Mucosa of stomach (tissue), 1 donor: ENCODE measurements at regions not wholly inside any gene's neighbourhood (a gene's known extent, or its start where the extent isn't known, plus 50 kb on each side); places are given as distances from the start of the nearest gene placed in this dataset.
"Not testable (repeated sequence)": the region's sequence is repeated elsewhere in the genome, so short reads cannot be mapped to it uniquely, and the experiment has no call there.

Experiments
- H3K27me3 ChIP-seq: one replicate; pipeline ENCODE4 v1.7.0; 2013; ENCODE audit warnings: mild to moderate bottlenecking, low read length; ENCODE audit not compliant: control insufficient read depth, insufficient read depth
- H3K36me3 ChIP-seq: one replicate; pipeline ENCODE4 v1.7.0; 2013; ENCODE audit warnings: low read length; ENCODE audit not compliant: control insufficient read depth, insufficient read depth
- H3K4me1 ChIP-seq: one replicate; pipeline ENCODE4 v1.7.0; 2013; ENCODE audit warnings: mild to moderate bottlenecking, low read length; ENCODE audit not compliant: control insufficient read depth, insufficient read depth
- H3K4me3 ChIP-seq: one replicate; pipeline ENCODE4 v1.7.0; 2013; ENCODE audit warnings: low read length
- H3K9ac ChIP-seq: one replicate; pipeline ENCODE4 v1.7.0; 2013; ENCODE audit warnings: mild to moderate bottlenecking, low read length, moderate library complexity
- H3K9me3 ChIP-seq: one replicate; pipeline ENCODE4 v1.7.0; 2013; ENCODE audit warnings: mild to moderate bottlenecking, low read length, moderate library complexity; ENCODE audit not compliant: control insufficient read depth
- donor health status: Pancreatic carcinoma.

DNA sequence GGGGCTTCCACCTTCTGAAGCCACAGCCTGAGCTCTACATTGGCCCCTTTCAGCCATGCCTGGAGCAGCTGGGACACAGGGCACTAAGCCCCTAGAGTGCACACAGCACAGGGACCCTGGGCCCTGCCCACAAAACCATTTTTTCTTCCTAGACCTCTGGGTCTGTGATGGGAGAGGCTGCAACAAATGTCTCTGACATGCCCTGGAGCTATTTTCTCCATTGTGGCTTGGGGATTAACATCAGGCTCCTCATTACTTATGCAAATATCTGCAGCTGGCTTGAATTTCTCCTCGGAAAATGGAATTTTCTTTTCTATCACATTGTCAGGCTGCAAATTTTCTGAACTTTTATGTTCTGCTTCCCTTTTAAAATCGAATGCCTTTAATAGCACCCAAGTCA, 795.7 kb downstream of the LTN1 start:
- Histone ChIP-seq H3K4me3 (no peak overlapping the region), H3K27me3 (no peaks in the 10 kb centered on the region), H3K36me3 (no peaks in the 10 kb centered on the region), H3K4me1 (no peaks in the 10 kb centered on the region), H3K9me3 (peaks cover 4% of the 10 kb centered on the region), H3K9ac (no peak overlapping the region)

DNA sequence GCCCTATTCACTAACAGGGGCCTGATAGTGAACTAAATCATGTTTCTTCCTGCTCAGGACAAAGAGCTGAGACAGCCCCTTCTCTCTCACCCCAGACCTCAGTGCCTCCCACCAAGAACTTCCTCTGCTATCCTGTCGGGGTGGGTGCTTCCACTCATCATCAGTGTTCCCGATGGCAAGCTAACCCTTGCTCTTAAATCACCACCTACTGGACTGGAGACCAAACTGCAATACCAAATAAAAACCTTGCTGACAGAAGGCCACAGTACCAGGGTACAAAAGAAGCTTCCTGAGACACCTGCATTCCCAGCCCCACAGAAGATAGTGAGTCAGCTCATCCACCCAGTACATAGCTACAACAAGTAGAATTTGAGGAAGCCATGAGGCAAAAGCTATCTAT, 799.5 kb downstream of the LTN1 start:
- no peak overlapping the region for H3K4me3 ChIP-seq
- H3K9ac ChIP-seq, result no peak overlapping the region
- peaks cover 4% of the 10 kb centered on the region for H3K9me3 ChIP-seq
- no peaks in the 10 kb centered on the region for H3K36me3 ChIP-seq
- H3K4me1 ChIP-seq, result no peaks in the 10 kb centered on the region
- no peaks in the 10 kb centered on the region for H3K27me3 ChIP-seq

DNA sequence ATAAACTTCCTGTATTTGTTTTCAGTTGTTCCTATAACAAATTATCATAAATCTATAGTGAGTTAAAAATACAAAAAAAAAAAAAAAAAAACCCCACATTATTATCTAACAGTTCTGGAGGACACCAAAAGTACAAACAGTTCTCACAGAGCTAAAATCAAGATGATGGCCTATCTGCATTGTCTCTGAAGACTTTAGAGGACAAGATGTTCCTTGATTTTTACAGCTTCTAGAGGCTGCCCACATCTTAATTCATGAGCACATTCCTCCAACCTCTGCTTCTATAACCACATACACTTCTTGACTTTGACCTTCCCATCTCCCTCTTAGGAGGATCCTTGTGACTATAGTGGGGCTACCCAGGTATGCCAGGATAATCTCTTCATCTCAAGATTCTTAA, 806.1 kb downstream of the LTN1 start:
- Histone ChIP-seq H3K4me3 (no peak overlapping the region), H3K4me1 (no peaks in the 10 kb centered on the region), H3K9me3 (no peaks in the 10 kb centered on the region), H3K36me3 (no peaks in the 10 kb centered on the region), H3K9ac (no peak overlapping the region), H3K27me3 (no peaks in the 10 kb centered on the region)

DNA sequence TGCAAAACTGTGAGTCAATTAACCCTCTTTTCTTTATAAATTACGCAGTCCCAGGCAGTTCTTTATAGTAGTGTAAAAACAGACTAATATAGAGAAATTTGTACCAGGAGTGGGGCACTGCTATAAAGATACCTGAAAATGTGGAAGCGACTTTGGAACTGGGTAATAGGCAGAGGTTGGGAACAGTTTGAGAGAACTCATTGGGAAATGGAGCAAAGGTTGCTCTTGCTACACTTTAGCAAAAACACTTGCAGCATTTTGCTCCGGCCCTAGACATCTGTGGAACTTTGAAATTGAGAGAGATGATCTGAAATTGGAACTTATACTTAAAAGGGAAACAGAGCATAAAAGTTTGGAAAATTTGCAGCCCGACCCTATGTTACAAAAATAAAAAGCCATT, 810.9 kb downstream of the LTN1 start:
- no peaks in the 10 kb centered on the region for H3K36me3 ChIP-seq
- H3K9ac ChIP-seq, result no peak overlapping the region
- no peak overlapping the region for H3K4me3 ChIP-seq
- no peaks in the 10 kb centered on the region for H3K4me1 ChIP-seq
- H3K9me3 ChIP-seq, result no peaks in the 10 kb centered on the region
- H3K27me3 ChIP-seq, result no peaks in the 10 kb centered on the region

DNA sequence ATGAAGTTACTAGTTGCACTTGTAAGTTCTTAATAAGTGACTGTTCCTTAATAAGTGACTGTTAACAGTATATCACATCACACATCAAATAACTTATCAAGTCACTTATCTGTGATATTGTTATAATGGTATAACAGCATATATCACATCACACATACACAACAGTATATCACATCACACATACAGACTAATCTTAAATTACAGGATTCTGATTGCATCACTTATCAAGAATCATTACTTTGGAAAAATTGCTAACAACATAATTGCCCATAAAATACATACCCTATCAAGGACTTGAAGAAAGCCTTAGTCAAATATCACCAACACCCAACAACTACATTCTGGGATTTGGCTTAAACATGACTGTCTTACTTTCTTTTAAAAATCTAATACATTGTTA, 813.5 kb downstream of the LTN1 start:
- Histone ChIP-seq H3K27me3 (no peaks in the 10 kb centered on the region), H3K4me3 (no peak overlapping the region), H3K36me3 (no peaks in the 10 kb centered on the region), H3K9ac (no peak overlapping the region), H3K4me1 (no peaks in the 10 kb centered on the region), H3K9me3 (no peaks in the 10 kb centered on the region)

DNA sequence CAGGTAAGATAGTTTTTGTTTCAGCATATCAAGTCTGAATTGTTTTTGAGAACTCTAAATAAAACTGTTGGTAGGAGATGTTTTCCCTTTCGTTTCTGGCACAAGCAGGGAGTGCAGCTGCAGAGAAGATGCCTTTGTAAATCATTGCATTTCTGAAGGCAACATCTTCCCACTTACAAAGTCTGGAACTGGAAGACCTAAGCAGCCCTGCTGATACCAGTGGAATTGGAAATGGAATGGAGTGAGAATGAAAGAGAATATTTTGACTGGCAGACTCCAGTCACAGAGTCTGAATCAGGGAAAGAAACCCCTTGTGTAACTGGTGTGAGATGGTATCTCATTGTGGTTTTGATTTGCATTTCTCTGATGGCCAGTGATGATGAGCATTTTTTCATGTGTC, 815.6 kb downstream of the LTN1 start:
- Histone ChIP-seq H3K27me3 (no peaks in the 10 kb centered on the region), H3K9ac (no peak overlapping the region), H3K4me3 (no peak overlapping the region), H3K36me3 (no peaks in the 10 kb centered on the region), H3K4me1 (no peaks in the 10 kb centered on the region), H3K9me3 (no peaks in the 10 kb centered on the region)

DNA sequence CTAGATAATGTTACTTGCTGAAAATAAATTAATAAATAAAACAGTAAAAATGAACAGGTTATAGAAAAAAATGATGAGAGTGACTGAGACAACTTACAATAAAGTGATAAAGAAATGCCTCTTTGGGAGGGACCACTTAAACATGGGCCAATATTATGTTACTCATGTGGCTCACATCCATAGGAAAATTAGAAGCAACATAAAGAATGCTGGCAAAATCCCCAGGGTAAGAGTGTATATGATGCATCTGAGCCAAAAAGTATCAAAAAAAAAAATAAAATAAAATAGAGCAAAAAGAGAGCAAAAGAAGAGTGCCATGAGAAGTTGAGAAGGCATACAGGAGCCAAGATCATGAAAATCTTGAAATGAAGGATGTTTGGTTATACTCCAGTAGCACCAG, 818.0 kb downstream of the LTN1 start:
- no peaks in the 10 kb centered on the region for H3K27me3 ChIP-seq
- no peaks in the 10 kb centered on the region for H3K4me1 ChIP-seq
- H3K36me3 ChIP-seq, result no peaks in the 10 kb centered on the region
- no peaks in the 10 kb centered on the region for H3K9me3 ChIP-seq
- H3K9ac ChIP-seq, result no peak overlapping the region
- no peak overlapping the region for H3K4me3 ChIP-seq

DNA sequence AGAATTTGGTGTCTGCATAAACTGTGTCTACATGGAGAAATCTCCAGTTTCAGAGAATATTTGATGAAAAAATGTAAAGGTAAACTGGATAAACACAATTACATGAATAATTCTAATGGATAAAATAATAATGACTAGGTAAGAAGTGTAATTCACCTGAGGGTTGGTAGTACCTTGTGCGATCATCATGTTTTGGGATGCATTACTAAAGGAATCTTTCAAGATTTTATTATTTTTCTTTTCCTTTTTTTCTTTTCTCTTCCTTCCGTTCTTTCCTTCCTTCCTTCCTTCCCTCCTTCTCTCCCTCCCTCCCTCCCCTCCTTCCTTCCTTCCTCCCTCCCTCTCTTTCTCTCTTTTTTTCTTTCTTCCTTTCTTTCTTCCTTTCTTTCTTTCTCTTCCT, 818.7 kb downstream of the LTN1 start:
- H3K9me3 ChIP-seq, result no peaks in the 10 kb centered on the region
- H3K36me3 ChIP-seq, result no peaks in the 10 kb centered on the region
- H3K4me1 ChIP-seq, result no peaks in the 10 kb centered on the region
- H3K4me3 ChIP-seq, result no peak overlapping the region
- H3K9ac ChIP-seq, result no peak overlapping the region
- no peaks in the 10 kb centered on the region for H3K27me3 ChIP-seq

DNA sequence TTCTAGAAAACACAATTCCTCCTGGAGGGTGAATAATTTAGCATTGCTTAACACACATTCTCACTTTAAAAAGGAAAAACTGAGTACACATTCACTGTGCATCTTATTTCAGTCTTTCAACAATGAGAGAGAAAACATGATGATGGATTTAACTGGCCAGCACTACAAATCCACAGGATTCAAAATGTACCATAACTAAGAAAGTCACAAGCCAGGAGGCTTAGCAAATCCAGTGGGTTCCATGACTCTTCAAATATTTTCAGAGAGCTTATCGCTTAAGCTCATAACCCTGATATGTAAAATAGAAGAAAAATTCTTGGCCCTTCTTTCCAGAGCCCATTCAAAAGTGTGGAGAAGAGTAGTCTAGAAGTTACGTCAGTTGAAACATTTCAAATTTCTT, 820.3 kb downstream of the LTN1 start:
- H3K4me1 ChIP-seq, result no peaks in the 10 kb centered on the region
- no peaks in the 10 kb centered on the region for H3K9me3 ChIP-seq
- H3K9ac ChIP-seq, result no peak overlapping the region
- no peaks in the 10 kb centered on the region for H3K27me3 ChIP-seq
- no peak overlapping the region for H3K4me3 ChIP-seq
- H3K36me3 ChIP-seq, result no peaks in the 10 kb centered on the region

DNA sequence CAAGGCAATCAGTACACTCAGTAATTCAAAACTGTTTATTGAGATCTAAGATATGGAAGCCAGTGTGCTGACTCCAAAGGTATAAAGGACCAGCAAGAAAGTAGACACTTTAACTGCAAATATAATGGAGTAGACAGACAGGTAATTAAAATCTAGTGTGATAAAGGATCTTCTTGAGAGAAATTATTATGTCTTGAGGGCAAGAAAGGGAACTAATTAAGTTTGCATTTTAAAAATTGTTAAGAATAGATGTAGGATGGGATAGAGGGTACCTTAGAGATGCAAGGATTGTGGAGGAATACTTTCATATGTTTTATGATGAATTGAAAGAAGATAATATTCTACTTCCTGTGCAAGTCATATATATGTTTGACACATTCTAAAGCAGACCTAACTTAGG, 825.3 kb downstream of the LTN1 start:
- no peaks in the 10 kb centered on the region for H3K9me3 ChIP-seq
- no peaks in the 10 kb centered on the region for H3K36me3 ChIP-seq
- H3K27me3 ChIP-seq, result no peaks in the 10 kb centered on the region
- H3K4me1 ChIP-seq, result no peaks in the 10 kb centered on the region
- H3K9ac ChIP-seq, result no peak overlapping the region
- no peak overlapping the region for H3K4me3 ChIP-seq

DNA sequence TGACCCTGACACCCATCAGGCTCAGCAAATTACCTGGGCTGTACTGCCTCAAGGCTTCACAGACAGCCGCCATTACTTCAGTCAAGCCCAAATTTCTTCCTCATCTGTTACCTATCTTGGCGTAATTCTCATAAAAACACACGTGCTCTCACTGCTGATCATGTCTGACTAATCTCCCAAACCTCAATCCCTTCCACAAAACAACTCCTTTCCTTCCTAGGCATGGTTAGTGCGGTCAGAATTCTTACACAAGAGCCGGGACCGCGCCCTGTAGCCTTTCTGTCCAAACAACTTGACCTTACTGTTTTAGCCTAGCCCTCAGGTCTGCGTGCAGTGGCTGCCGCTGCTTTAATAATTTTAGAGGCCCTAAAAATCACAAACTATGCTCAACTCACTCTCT, 828.2 kb downstream of the LTN1 start:
- H3K9ac ChIP-seq, H3K4me3 ChIP-seq, H3K36me3 ChIP-seq, H3K9me3 ChIP-seq, H3K4me1 ChIP-seq, H3K27me3 ChIP-seq: not testable (repeated sequence)

DNA sequence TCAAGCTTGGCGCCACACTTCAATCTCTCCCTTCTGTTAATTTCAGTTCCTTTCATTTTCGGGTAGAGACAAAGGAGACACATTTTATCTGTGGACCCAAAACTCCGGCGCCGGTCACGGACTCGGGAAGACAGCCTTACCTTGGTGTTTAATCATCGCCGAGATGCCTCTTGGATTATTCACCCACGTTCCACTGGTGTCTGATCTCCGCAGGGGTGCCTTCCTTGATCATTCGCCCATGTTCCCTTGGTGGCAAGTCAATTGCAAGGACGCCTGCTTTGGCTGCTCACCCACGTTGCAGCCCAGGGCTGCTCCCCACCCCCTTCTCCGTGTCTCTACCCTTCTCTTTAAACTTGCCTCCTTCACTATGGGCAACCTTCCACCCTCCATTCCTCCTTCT, 830.6 kb downstream of the LTN1 start:
- H3K9ac ChIP-seq, H3K4me1 ChIP-seq, H3K9me3 ChIP-seq, H3K4me3 ChIP-seq, H3K27me3 ChIP-seq, H3K36me3 ChIP-seq: not testable (repeated sequence)

DNA sequence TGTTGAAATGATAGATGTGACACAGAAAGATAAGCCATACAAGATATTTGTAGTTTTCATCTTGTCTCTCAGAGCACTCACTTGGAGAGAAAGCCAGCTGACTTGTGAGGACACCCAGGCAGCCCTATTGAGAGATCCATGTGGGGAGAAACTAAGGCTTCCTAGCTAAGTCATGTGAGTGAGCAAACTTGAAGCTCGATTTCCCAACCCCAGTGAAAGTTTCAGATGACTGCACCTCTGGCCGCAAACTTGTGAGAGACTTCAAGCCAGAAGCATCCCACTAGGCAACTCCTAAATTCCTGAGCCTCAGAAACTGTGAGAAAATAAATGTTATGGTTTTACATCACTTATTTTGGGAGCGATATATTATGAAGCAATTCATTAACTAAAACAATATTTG, 832.3 kb downstream of the LTN1 start:
- H3K9me3 ChIP-seq, result no peaks in the 10 kb centered on the region
- no peaks in the 10 kb centered on the region for H3K27me3 ChIP-seq
- H3K9ac ChIP-seq, result no peak overlapping the region
- no peaks in the 10 kb centered on the region for H3K36me3 ChIP-seq
- no peak overlapping the region for H3K4me3 ChIP-seq
- no peaks in the 10 kb centered on the region for H3K4me1 ChIP-seq
